Uterus (tissue), 2 donors: ENCODE measurements at regions not wholly inside any gene's neighbourhood (a gene's known extent, or its start where the extent isn't known, plus 50 kb on each side); places are given as distances from the start of the nearest gene placed in this dataset.

Source experiments
- CTCF ChIP-seq, 4 experiments: fragments of 200-600 bp in 2 of 4; fragments of 450-650 bp in 2 of 4; sonication (generic) in 2 of 4; IDR thresholded peaks; one replicate each; pipeline ENCODE4 v1.5.1; 2016 to 2019; ENCODE audit warnings: antibody characterized with exemption in 4 of 4, mild to moderate bottlenecking in 2 of 4, moderate library complexity in 1 of 4
- POLR2A ChIP-seq, 2 donors: fragments of 450-650 bp; IDR thresholded peaks; one replicate each; pipeline ENCODE4 v1.6.1; 2016; ENCODE audit warnings: antibody characterized with exemption in 2 of 2, mild to moderate bottlenecking in 1 of 2, moderate library complexity in 1 of 2

DNA sequence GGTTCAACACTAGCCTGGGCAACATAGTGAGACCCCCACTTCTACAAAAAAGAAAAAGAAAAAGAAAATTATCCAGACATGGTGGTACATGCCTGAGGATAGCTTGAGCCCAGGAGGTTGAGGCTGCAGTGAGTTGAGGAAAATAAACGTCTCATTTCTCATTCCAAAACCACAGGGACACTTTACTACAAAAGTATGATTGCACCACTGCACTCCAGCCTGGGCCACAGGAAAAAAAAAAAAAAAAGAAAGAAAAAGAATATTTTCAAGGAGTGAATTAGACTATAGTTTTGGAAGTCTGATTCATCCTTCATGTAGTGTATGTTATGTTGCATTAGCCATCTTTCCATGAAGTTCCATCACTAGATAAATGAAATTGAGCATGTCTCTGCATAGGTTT, 149.5 kb upstream of the THBS1 start:
- TF ChIP-seq CTCF (IDR thresholded peaks at IDR 0.05) = no peak
- TF ChIP-seq POLR2A (IDR thresholded peaks at IDR 0.05) = no peak
